ES-I3 (cell line): ENCODE measurements at regions not wholly inside any gene's neighbourhood (a gene's known extent, or its start where the extent isn't known, plus 50 kb on each side); places are given as distances from the start of the nearest gene placed in this dataset.
"Not testable (repeated sequence)": the region's sequence is repeated elsewhere in the genome, so short reads cannot be mapped to it uniquely, and the experiment has no call there.

Source experiments
- H3K36me3 ChIP-seq: 2 replicates; pipeline ENCODE4 v1.6.1; 2013; ENCODE audit warnings: mild to moderate bottlenecking, low read length, control low read depth, moderate library complexity; ENCODE audit not compliant: insufficient read depth
- H3K4me1 ChIP-seq: 2 replicates; pipeline ENCODE4 v1.6.1; 2013; ENCODE audit warnings: mild to moderate bottlenecking, control low read depth, low read length; ENCODE audit not compliant: insufficient read depth
- H3K9ac ChIP-seq: 2 replicates; pipeline ENCODE4 v1.6.1; 2013; ENCODE audit warnings: low read depth, mild to moderate bottlenecking, low read length, moderate library complexity
- H3K9me3 ChIP-seq: 2 replicates; pipeline ENCODE4 v1.6.1; 2013; ENCODE audit warnings: mild to moderate bottlenecking, low read length, moderate library complexity; ENCODE audit not compliant: control insufficient read depth, insufficient read depth

GRCh38 chr11:112525270-112525669, 264.6 kb upstream of the PLET1 start:
- no peaks in the 10 kb centered on the region for H3K9me3 ChIP-seq
- H3K36me3 ChIP-seq, result no peaks in the 10 kb centered on the region
- no peak overlapping the region for H3K9ac ChIP-seq
- no peaks in the 10 kb centered on the region for H3K4me1 ChIP-seq

DNA sequence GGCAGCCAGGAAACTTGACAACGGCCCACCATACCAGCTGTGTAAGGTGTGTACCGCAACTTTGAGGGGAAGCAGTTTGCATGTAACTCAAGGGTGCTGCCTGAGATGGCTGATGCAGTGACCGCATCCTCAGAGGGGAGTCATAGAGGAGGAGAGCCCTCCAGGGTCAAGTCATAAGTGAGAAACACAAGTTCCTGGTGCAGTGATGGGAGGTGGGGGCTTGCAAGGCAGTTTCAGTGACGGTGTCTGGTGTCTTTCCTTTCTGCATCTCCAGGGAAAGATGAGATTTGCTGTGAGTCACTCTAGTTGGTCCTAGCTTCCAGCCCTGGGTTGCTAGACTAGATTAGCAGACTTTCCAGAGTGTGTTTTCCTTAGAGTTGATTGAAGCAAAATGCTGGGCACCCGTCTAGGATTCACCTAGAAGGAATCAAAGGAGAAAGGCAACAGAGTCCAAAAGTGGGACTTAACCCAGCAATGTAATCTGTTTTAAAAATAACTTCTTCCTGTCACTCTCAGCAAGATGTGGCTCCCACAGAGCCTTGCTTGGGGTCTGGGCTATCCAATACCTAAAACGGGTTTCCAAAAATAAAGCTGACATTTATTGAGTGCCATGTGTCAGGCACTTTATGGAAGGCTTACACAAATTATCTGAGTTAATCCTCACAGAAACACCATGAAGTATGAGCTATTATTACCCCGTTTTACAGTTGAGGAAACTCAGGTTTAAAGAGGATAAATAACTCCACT, 265.4 kb upstream of the PLET1 start:
- H3K9me3 ChIP-seq, result no peaks in the 10 kb centered on the region
- H3K9ac ChIP-seq, result no peak overlapping the region
- H3K4me1 ChIP-seq, result no peaks in the 10 kb centered on the region
- H3K36me3 ChIP-seq, result no peaks in the 10 kb centered on the region

DNA sequence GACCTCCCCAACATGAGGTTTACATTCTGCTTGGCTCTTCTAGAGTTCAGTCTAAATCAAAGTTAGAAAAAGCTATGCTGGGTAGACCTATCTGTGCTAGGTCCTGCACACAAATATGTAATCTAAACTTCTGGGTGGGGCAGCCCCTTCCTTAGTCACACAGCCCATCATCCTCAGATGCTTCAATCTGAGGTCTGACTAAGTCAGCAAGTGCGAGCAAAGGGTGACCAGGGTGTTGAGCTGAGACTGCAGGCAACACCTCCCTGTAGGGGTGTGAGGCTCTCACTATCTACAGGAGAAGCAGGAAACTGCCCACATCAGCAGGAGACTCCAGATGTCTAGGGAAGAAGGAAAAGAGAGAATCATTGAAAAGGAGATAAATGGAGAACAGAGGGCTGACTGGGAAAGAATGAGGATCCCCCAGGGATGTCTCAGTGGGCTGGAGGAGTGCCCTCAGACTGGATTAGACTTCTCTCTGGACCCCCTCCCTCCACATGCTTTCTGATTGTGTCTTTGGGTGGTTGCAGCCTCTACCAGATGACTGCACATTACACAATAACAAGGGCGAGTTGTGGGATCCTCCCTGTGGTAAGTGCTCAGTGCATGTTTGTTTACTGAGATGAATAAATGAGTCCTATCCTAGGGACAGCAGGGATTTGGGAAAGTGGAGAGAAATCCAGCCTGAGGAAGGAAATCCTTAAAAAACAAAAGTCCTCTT, 266.2 kb upstream of the PLET1 start:
- H3K4me1 ChIP-seq, result no peaks in the 10 kb centered on the region
- H3K36me3 ChIP-seq, result no peaks in the 10 kb centered on the region
- H3K9me3 ChIP-seq, result no peaks in the 10 kb centered on the region
- H3K9ac ChIP-seq, result no peak overlapping the region

DNA sequence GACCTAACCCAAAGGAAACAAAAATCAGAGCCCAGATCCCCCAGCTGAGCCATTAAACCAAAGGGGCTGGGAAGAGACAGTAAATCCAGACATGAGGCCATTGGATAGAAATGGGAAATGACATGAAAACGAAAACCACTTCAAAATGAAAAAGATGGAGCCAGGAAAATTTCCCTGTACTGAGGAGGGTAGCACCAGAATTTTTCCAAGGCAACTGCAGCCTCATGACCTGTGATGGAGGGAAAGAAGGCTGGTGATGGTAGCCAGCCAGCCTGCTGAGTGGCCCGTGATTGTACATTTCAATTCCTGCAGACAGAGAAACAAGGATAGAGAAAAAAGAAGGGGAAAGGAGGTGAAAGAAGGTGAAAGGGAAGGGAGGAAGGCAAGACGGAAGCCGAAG, 268.4 kb upstream of the PLET1 start:
- Histone ChIP-seq H3K36me3 (no peaks in the 10 kb centered on the region), H3K4me1 (no peaks in the 10 kb centered on the region), H3K9me3 (no peaks in the 10 kb centered on the region), H3K9ac (no peak overlapping the region)

DNA sequence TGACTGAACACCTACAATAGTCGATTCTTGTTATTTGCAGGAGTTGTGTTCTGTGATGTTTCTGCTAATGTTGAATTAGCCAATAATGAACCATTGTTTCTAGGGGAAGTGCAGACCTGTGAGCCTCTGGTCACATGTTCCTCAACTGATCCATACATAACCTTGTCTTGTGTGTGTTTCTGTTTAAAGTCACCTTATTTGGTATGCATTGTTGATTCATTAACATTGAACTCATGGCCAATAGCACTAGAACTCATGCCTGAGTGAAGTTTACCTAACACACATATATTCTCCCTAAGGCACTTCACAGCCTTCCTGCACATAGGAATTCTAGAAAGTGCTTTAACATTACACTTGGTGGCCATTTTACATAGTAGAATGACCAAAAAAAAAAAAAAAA, 271.8 kb upstream of the PLET1 start:
- H3K9ac ChIP-seq, result no peak overlapping the region
- no peaks in the 10 kb centered on the region for H3K36me3 ChIP-seq

DNA sequence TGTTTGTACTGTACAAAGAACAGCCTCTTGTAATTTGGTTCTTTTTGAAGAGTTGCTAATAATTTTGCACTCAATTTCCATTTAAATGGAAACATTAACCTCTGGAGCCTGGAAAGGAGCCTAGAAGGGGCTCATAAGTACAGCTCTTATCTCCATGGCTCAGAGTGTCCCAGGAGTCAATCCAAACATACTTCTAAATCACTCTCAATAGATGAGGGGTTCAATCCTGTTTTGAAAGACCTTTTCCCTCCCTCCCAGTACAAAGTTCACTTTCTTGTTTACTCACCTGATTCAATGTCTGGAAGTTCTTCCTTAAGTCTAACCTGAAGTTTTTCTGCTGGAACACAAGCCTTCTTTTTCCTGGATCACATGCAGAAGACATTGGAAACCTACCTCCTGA, 273.0 kb upstream of the PLET1 start:
- H3K9me3 ChIP-seq, result no peaks in the 10 kb centered on the region
- H3K9ac ChIP-seq, result no peak overlapping the region
- no peaks in the 10 kb centered on the region for H3K36me3 ChIP-seq
- no peaks in the 10 kb centered on the region for H3K4me1 ChIP-seq

More for the DNA sequence above, 271.8 kb upstream of the PLET1 start:
- no peaks in the 10 kb centered on the region for H3K9me3 ChIP-seq
- H3K4me1 ChIP-seq, result no peaks in the 10 kb centered on the region

GRCh38 chr11:112534208-112534607, 273.5 kb upstream of the PLET1 start:
- H3K4me1 ChIP-seq, result no peaks in the 10 kb centered on the region
- H3K9me3 ChIP-seq, result no peaks in the 10 kb centered on the region
- no peaks in the 10 kb centered on the region for H3K36me3 ChIP-seq
- no peak overlapping the region for H3K9ac ChIP-seq

- H3K9me3 ChIP-seq, result 0 out of 2 replicates have a peak, but pooled peaks cover 4% of the 10 kb centered on the region
- H3K9ac ChIP-seq, result no peak overlapping the region
- H3K36me3 ChIP-seq, result no peaks in the 10 kb centered on the region
- H3K4me1 ChIP-seq, result no peaks in the 10 kb centered on the region
Observed at GRCh38 chr11:112537026-112537425, 276.4 kb upstream of the PLET1 start.

DNA sequence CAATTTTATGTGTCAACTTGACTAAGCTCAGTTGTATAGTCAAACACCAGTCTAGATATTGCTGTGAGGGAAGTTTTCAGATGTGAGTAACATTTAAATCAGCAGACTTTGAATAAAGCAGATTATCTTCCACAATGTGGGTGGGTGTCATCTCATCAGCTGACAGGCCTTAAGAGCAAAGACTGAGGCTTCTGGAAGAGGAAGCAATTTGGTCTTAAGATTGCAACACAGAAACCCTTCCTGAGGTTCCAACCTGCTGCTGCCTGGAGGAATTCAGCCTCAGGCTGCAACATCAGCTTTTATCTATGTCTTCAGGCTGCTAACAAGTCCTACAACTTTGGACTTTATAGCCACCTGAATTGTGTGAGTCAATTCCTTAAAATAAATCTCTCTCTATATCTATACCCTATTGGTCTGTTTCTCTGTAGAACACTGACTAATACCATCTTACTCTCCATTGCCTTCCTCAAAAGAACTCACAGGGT, 277.2 kb upstream of the PLET1 start:
- H3K9me3 ChIP-seq, result peaks cover 9% of the 10 kb centered on the region; the same call in 1 of the 2 replicates
- H3K36me3 ChIP-seq, result no peaks in the 10 kb centered on the region
- H3K9ac ChIP-seq, result no peak overlapping the region
- no peaks in the 10 kb centered on the region for H3K4me1 ChIP-seq

GRCh38 chr11:112538534-112539280, 278.0 kb upstream of the PLET1 start:
- no peak overlapping the region for H3K9ac ChIP-seq
- H3K4me1 ChIP-seq, result no peaks in the 10 kb centered on the region
- H3K36me3 ChIP-seq, result no peaks in the 10 kb centered on the region
- H3K9me3 ChIP-seq, result peaks cover 9% of the 10 kb centered on the region; the same call in 1 of the 2 replicates

DNA sequence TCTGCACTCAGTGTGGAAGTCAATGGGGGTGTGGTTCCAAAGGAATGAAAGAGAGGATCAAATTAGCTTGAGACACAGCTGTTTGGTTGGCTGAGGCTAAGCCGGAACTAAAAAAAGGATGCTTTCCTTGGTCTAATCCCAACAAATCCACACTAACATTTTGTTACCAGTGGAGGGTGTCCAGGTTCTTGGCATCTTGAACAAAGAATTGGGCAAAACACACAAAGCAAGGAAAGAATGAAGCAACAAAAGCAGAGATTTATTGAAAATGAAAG, 278.6 kb upstream of the PLET1 start:
- H3K4me1 ChIP-seq, H3K9ac ChIP-seq, H3K36me3 ChIP-seq, H3K9me3 ChIP-seq: not testable (repeated sequence)

- peaks cover 9% of the 10 kb centered on the region; the same call in 1 of the 2 replicates for H3K9me3 ChIP-seq
- H3K4me1 ChIP-seq, result no peaks in the 10 kb centered on the region
- no peak overlapping the region for H3K9ac ChIP-seq
- no peaks in the 10 kb centered on the region for H3K36me3 ChIP-seq
Observed at GRCh38 chr11:112539741-112540140, 279.1 kb upstream of the PLET1 start.

DNA sequence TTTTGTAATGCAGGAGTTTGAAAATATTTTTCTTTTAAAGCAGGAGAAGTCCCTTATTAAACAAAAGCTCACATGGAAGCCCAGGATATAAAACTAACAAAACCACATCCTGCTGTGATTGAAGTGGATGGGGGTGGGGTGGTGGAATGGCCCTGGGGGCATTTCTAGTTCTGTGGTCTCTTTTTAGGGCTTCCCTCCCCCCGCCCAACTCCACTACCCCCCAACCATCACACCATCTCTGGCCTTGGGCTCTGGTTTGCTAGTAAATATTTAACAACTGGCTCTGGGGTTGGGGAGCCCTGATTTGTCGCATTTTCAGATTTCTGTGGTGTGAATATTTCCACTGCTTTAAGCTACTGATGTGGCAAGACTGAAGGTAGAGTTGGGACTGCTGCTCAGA, 279.6 kb upstream of the PLET1 start:
- no peaks in the 10 kb centered on the region for H3K4me1 ChIP-seq
- H3K36me3 ChIP-seq, result no peaks in the 10 kb centered on the region

DNA sequence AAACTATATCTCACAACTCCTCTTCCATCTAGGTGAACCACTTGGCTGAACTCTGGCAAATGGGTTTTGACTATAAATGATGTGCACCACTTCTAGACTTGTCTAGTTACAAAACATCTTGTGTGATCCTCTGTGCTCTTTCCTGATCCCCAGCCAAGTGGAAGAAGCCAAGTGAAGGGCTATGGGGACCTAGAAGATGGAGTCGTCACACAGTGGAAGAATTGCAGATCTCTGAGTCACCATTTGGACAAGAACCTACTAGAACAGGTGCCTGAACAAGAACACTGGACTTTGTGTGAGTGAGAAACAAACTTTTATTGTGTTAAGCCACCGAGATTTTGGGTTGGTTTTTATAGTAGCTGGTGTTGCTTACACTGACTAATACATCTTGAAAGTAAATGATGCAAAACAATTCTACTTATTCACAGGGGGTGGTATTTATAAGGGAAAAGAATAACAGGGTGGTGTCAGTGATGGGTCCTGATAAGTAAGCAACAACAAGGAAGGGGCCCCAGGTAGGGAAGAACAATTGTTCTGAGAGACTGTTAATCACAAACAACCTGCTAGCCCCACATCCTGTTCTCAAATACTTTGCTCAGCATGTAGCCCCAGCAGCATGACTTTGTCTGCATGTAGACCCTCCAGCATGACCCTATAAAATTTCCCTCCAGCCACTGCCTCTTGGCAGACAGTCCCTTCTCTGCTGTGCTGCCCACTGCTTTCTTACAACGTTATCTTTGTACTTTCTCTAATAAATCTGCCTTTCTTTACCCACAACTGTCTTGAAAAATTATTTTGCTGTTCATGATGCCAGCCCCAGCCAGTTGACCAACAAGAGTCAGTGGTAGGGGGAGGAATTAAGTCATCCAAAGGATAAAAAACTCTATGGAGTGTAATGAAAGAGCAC, 280.7 kb upstream of the PLET1 start:
- peaks cover 9% of the 10 kb centered on the region; the same call in 1 of the 2 replicates for H3K9me3 ChIP-seq
- no peak overlapping the region for H3K9ac ChIP-seq
- H3K4me1 ChIP-seq, result no peaks in the 10 kb centered on the region
- no peaks in the 10 kb centered on the region for H3K36me3 ChIP-seq

More for the DNA sequence above, 279.6 kb upstream of the PLET1 start:
- H3K9ac ChIP-seq, result no peak overlapping the region
- H3K9me3 ChIP-seq, result peaks cover 9% of the 10 kb centered on the region; the same call in 1 of the 2 replicates
